OCI-LY1 (cell line): ENCODE measurements at regions not wholly inside any gene's neighbourhood (a gene's known extent, or its start where the extent isn't known, plus 50 kb on each side); places are given as distances from the start of the nearest gene placed in this dataset.

ENCODE experiments used
- H2AFZ ChIP-seq: fragments of 200-600 bp; sonication (generic), shearing (Covaris generic); 2 replicates; pipeline ENCODE4 v1.6.0; 2014; ENCODE audit warnings: antibody characterized with exemption, mild to moderate bottlenecking, low read length
- H3F3A ChIP-seq: fragments of 200-600 bp; sonication (generic), shearing (Covaris generic); 2 replicates; pipeline ENCODE4 v1.6.0; 2014; ENCODE audit warnings: mild to moderate bottlenecking, antibody characterized with exemption, low read length, moderate library complexity; ENCODE audit not compliant: insufficient read depth
- H3K27ac ChIP-seq: fragments of 200-600 bp; sonication (generic); 2 replicates; pipeline ENCODE4 v1.5.1; 2014; ENCODE audit warnings: low read length, mixed run types, mild to moderate bottlenecking, low read depth; ENCODE audit not compliant: poor library complexity, severe bottlenecking
- H3K27me3 ChIP-seq: fragments of 200-600 bp; sonication (generic); 2 replicates; pipeline ENCODE4 v1.6.0; 2014; ENCODE audit warnings: antibody characterized with exemption, mild to moderate bottlenecking, low read length, moderate library complexity; ENCODE audit not compliant: insufficient read depth
- H3K36me3 ChIP-seq: fragments of 200-600 bp; sonication (generic); 2 replicates; pipeline ENCODE4 v1.6.1; 2014; ENCODE audit warnings: mild to moderate bottlenecking, antibody characterized with exemption, low read length, moderate library complexity, mixed read lengths; ENCODE audit not compliant: insufficient read depth
- H3K4me1 ChIP-seq: fragments of 200-600 bp; sonication (generic); 2 replicates; pipeline ENCODE4 v1.5.1; 2014; ENCODE audit warnings: mild to moderate bottlenecking, low read length, moderate library complexity; ENCODE audit not compliant: insufficient read depth, severe bottlenecking
- H3K4me2 ChIP-seq: fragments of 200-600 bp; sonication (generic), shearing (Covaris generic); 2 replicates; pipeline ENCODE4 v1.6.1; 2014; ENCODE audit warnings: low read length
- H3K4me3 ChIP-seq: fragments of 200-600 bp; sonication (generic); 2 replicates; pipeline ENCODE4 v1.5.1; 2014; ENCODE audit warnings: low read length, low read depth, mild to moderate bottlenecking, mixed read lengths; ENCODE audit not compliant: poor library complexity, severe bottlenecking
- H3K79me2 ChIP-seq: fragments of 200-600 bp; shearing (Covaris generic); 2 replicates; pipeline ENCODE4 v1.6.1; 2016; ENCODE audit warnings: mixed run types, low read length, mixed read lengths; ENCODE audit not compliant: insufficient read depth
- H3K9ac ChIP-seq: fragments of 200-600 bp; sonication (generic), shearing (Covaris generic); 2 replicates; pipeline ENCODE4 v1.6.1; 2014; ENCODE audit warnings: mild to moderate bottlenecking, low read length, mixed read lengths
- H3K9me2 ChIP-seq: fragments of 200-600 bp; sonication (generic), shearing (Covaris generic); 2 replicates; pipeline ENCODE4 v1.6.1; 2014; ENCODE audit warnings: low read depth, mild to moderate bottlenecking, low read length, mixed read lengths
- H3K9me3 ChIP-seq: fragments of 200-600 bp; shearing (Covaris generic); 2 replicates; pipeline ENCODE4 v1.6.1; 2014; ENCODE audit warnings: low read length, mixed read lengths
- H4K20me1 ChIP-seq: fragments of 200-600 bp; sonication (generic), shearing (Covaris generic); 2 replicates; pipeline ENCODE4 v1.6.0; 2016; ENCODE audit warnings: mild to moderate bottlenecking, low read length; ENCODE audit not compliant: insufficient read depth
- EZH2 ChIP-seq: fragments of 200-600 bp; sonication (generic), shearing (Covaris generic); IDR thresholded peaks from 2 replicates; pipeline ENCODE4 v1.8.0; 2017; ENCODE audit warnings: borderline replicate concordance, mixed run types, mild to moderate bottlenecking, antibody characterized with exemption, low read length, moderate library complexity, mixed read lengths
- TF ChIP-seq, protein P1 (sequence below): fragments of 200-600 bp; sonication (generic), shearing (Covaris generic); IDR thresholded peaks from 2 replicates; pipeline ENCODE4 v1.5.1; 2017; ENCODE audit warnings: mild to moderate bottlenecking, antibody characterized with exemption, low read length, moderate library complexity, mixed read lengths

DNA sequence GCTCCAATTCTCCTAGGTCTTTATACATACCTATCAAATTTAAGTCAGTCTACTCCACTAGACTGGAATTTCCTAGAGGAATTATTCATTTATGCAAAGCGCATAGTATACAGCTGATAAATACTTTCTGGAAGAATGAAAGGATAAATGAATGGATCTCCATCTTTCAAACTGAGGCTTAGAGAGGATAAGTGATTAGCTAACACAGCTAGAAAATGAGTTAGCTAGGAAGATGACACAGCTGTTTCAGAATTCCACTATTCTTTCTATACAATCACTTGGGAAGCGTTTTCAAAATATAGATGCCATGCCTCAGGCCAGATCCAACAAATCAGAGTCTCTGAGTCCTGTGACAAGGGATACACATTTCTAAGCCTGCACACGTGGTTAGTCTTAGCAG lies 1146.6 kb upstream of the ZEB2 start:
- Histone ChIP-seq H3K4me1 (peaks cover 20% of the 10 kb centered on the region), H3K27ac (no peak overlapping the region), H3K36me3 (no peaks in the 10 kb centered on the region), H3K9me2 (no peaks in the 10 kb centered on the region), H4K20me1 (no peaks in the 10 kb centered on the region), H3K9me3 (no peaks in the 10 kb centered on the region), H3K4me2 (no peak overlapping the region), H3K4me3 (no peak overlapping the region), H3K27me3 (no peaks in the 10 kb centered on the region), H2AFZ (peak overlapping the region; percentile 93; the same call in 1 of the 2 replicates), H3K79me2 (no peaks in the 10 kb centered on the region), H3K9ac (no peak overlapping the region), H3F3A (no peaks in the 10 kb centered on the region)
- TF ChIP-seq, protein P1, sequence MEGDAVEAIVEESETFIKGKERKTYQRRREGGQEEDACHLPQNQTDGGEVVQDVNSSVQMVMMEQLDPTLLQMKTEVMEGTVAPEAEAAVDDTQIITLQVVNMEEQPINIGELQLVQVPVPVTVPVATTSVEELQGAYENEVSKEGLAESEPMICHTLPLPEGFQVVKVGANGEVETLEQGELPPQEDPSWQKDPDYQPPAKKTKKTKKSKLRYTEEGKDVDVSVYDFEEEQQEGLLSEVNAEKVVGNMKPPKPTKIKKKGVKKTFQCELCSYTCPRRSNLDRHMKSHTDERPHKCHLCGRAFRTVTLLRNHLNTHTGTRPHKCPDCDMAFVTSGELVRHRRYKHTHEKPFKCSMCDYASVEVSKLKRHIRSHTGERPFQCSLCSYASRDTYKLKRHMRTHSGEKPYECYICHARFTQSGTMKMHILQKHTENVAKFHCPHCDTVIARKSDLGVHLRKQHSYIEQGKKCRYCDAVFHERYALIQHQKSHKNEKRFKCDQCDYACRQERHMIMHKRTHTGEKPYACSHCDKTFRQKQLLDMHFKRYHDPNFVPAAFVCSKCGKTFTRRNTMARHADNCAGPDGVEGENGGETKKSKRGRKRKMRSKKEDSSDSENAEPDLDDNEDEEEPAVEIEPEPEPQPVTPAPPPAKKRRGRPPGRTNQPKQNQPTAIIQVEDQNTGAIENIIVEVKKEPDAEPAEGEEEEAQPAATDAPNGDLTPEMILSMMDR, result no peak
- TF ChIP-seq EZH2, result no peak

DNA sequence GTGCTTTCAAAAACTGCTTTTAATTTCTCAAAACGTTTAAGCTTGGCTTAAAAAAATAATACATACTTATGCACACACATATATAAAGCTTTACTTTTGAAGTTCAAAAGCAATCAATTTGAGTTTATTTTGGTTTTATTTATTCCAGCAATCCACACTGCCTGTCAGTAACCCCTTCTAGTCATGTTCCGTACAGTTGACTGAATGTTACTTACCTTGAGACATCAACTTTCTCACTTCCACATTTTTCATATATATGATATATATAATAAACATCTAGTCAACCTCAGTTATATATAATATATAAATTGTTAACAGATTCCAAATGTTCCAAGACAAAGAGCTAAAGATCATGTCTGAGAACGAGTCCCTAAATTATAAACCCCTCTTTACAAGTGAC lies 1137.3 kb upstream of the ZEB2 start:
- no peaks in the 10 kb centered on the region; the same call in 1 of the 2 replicates for H3F3A ChIP-seq
- H3K4me2 ChIP-seq, result no peak overlapping the region
- no peak overlapping the region for H3K27ac ChIP-seq
- H2AFZ ChIP-seq, result peak overlapping the region; percentile 51; the same call in 1 of the 2 replicates
- H3K27me3 ChIP-seq, result no peaks in the 10 kb centered on the region
- no peak overlapping the region for H3K4me3 ChIP-seq
- no peak overlapping the region for H3K9ac ChIP-seq
- no peaks in the 10 kb centered on the region for H3K79me2 ChIP-seq
- no peak for TF ChIP-seq EZH2
- TF ChIP-seq, protein P1, result no peak
- peaks cover 13% of the 10 kb centered on the region for H3K4me1 ChIP-seq
- no peaks in the 10 kb centered on the region for H3K9me3 ChIP-seq
- H4K20me1 ChIP-seq, result no peaks in the 10 kb centered on the region
- no peaks in the 10 kb centered on the region for H3K36me3 ChIP-seq
- H3K9me2 ChIP-seq, result no peaks in the 10 kb centered on the region

DNA sequence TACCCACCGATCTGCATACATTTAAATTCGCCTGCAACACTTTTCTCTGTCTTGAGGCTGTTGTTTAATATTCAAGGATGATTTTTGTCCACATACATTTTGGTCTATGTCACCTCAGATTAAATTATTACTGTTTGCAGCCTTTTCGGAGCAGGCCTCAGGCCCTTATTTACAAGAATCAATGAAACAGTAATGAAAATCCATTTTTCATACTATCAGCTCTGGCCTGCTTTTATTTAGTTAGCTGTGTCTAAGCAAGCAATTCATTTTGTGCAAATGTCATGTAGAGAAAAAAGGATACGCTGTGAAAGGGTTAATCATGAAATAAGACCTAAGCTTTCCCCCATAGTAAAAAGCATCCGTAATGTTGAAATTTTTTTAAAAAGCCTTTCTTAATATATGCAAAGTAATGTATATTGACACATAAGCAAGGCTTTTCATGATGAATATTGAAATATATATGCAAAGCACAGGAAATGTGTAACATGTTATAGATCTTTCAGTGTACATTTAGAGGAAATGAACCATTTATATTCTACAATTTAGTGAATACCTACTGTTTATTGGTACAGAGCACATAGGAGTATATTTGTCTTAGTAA lies 1135.3 kb upstream of the ZEB2 start:
- no peak overlapping the region for H3K27ac ChIP-seq
- TF ChIP-seq, protein P1, result no peak
- TF ChIP-seq EZH2, result no peak
- H3K9ac ChIP-seq, result no peak overlapping the region
- no peaks in the 10 kb centered on the region for H3K9me3 ChIP-seq
- no peaks in the 10 kb centered on the region for H3K27me3 ChIP-seq
- H3K4me3 ChIP-seq, result no peak overlapping the region
- no peaks in the 10 kb centered on the region for H3F3A ChIP-seq
- peaks cover 13% of the 10 kb centered on the region for H3K4me1 ChIP-seq
- H3K36me3 ChIP-seq, result no peaks in the 10 kb centered on the region
- no peaks in the 10 kb centered on the region for H4K20me1 ChIP-seq
- H3K4me2 ChIP-seq, result no peak overlapping the region
- no peaks in the 10 kb centered on the region for H3K9me2 ChIP-seq
- no peaks in the 10 kb centered on the region for H3K79me2 ChIP-seq
- peak overlapping the region; percentile 88; the same call in 1 of the 2 replicates for H2AFZ ChIP-seq
